ENCODE measurements at regions not wholly inside any gene's neighbourhood (a gene's known extent, or its start where the extent isn't known, plus 50 kb on each side); places are given as distances from the start of the nearest gene placed in this dataset.

DNA sequence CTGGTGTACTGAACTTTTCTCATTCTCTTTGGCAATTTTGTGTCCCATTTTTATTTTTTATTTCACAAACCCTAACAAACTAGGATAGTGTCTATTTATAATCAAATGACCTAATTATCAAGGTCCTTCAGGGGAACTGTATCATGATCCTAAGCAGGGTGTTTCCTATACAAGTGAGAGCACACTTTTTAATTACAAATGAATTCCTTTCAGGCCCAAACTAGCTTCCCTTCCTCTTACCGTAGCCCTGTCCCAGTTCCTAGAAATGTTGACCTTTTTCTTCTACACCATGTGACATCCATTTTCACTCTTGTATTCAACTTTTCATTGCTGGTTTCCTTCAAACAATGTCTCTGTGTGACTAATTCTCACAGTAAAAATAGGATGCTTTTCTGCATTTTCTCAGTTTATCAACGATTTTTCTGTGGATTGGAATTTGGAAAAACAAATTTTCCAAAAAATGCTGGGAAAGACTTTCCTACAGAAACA, 411.4 kb downstream of the CCDC91 start:
- H3K4me1 Mint-ChIP-seq: peaks cover 16% of the 10 kb centered on the region
- H3K4me3 Mint-ChIP-seq: no peak overlapping the region
- POLR2A ChIA-PET: no interaction called here

DNA sequence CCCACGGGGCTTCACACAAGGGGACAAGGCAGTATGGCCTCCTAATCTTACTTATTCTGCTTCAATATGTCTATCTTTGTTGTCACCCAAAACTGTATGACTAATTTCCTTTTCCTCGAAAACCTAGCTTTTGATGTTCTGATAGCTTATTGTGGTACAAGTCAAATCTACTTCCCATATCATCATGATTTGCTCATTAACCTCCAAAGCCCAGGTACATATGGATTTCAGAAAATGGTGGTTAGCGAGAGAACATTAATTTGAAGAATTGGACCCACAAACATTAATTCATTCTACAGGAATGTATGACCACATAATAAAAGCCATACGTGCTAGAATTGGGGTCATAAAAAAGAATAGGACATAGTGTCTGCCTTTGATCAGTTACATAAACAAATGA, 412.5 kb downstream of the CCDC91 start:
- ChIA-PET CTCF (no interaction called here), POLR2A (no interaction called here)
- H3K4me3 Mint-ChIP-seq: no peak overlapping the region
- no peak overlapping the region for H3K27ac Mint-ChIP-seq
- peaks cover 16% of the 10 kb centered on the region for H3K4me1 Mint-ChIP-seq
- DNase-seq: no peak
- peaks cover 3% of the 10 kb centered on the region for H3K27me3 Mint-ChIP-seq
- H3K36me3 Mint-ChIP-seq (ENCODE audit: low read depth): no peaks in the 10 kb centered on the region
- peaks cover 10% of the 10 kb centered on the region for H3K9me3 Mint-ChIP-seq

More for the DNA sequence above, 411.4 kb downstream of the CCDC91 start:
- Mint-ChIP-seq H3K27ac (no peak overlapping the region), H3K27me3 (peaks cover 3% of the 10 kb centered on the region), H3K9me3 (peaks cover 3% of the 10 kb centered on the region), H3K36me3 (ENCODE audit: low read depth) (no peaks in the 10 kb centered on the region)
- no peak for DNase-seq
- CTCF ChIA-PET: no interaction called here

GRCh38 chr12:28603239-28603638, 413.0 kb downstream of the CCDC91 start:
- no peaks in the 10 kb centered on the region for H3K36me3 Mint-ChIP-seq (ENCODE audit: low read depth)
- H3K9me3 Mint-ChIP-seq: peaks cover 12% of the 10 kb centered on the region
- no peak overlapping the region for H3K4me3 Mint-ChIP-seq
- ChIA-PET POLR2A (no interaction called here), CTCF (no interaction called here)
- peaks cover 16% of the 10 kb centered on the region for H3K4me1 Mint-ChIP-seq
- H3K27me3 Mint-ChIP-seq: peaks cover 3% of the 10 kb centered on the region
- DNase-seq: no peak
- H3K27ac Mint-ChIP-seq: no peak overlapping the region

DNA sequence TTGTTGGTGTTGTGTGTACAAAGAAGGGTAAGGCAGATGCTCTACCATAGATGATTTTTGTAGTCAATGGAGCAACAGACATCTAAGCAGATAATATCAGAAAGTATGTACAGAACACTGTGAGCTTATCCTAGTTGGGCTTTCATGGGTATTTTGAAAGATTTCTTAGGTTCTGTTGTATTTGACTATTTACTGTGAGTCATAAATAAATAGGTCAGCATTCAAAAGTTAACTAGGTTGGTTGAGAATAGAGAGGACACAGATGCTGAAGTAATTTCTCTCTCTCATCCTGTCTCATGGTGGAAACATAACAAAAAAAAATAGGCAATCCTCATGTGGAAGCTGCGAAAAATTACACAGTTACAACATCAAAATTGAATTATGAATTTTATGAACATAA, 413.5 kb downstream of the CCDC91 start:
- Mint-ChIP-seq H3K36me3 (ENCODE audit: low read depth) (no peaks in the 10 kb centered on the region), H3K27me3 (peaks cover 3% of the 10 kb centered on the region), H3K4me1 (peaks cover 16% of the 10 kb centered on the region), H3K4me3 (no peak overlapping the region), H3K9me3 (peaks cover 12% of the 10 kb centered on the region), H3K27ac (no peak overlapping the region)
- DNase-seq: no peak
- POLR2A ChIA-PET: no interaction called here
- CTCF ChIA-PET: no interaction called here

DNA sequence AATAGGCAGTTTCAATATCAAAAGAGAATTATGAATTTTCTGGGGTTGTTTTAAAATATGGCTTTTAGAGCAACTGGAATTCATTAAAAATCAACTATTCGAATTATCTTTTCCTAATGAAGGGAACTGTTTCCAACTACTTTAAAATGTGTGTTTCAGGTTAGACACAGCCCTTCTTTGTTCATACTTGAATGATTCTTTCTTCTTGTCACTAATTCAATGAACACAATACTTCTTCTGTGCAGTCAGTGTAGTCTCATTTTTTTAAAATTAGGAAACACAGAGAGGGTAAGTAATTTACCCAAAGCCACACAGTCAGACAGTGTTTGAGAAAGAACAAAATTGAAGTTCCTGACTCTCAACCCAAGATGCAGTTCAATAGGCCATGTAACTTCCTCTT, 414.0 kb downstream of the CCDC91 start:
- no peak for DNase-seq
- Mint-ChIP-seq H3K4me1 (peaks cover 16% of the 10 kb centered on the region), H3K4me3 (no peak overlapping the region), H3K36me3 (ENCODE audit: low read depth) (no peaks in the 10 kb centered on the region), H3K27me3 (peaks cover 3% of the 10 kb centered on the region), H3K27ac (no peak overlapping the region), H3K9me3 (peaks cover 12% of the 10 kb centered on the region)
- ChIA-PET POLR2A (no interaction called here), CTCF (no interaction called here)

GRCh38 chr12:28606967-28607557, 416.8 kb downstream of the CCDC91 start:
- no peak for DNase-seq
- ChIA-PET CTCF (no interaction called here), POLR2A (no interaction called here)
- Mint-ChIP-seq H3K4me3 (no peak overlapping the region), H3K9me3 (peaks cover 12% of the 10 kb centered on the region), H3K4me1 (peaks cover 7% of the 10 kb centered on the region), H3K27me3 (peaks cover 3% of the 10 kb centered on the region), H3K36me3 (ENCODE audit: low read depth) (no peaks in the 10 kb centered on the region), H3K27ac (no peak overlapping the region)

- Mint-ChIP-seq H3K36me3 (ENCODE audit: low read depth) (no peaks in the 10 kb centered on the region), H3K27ac (no peak overlapping the region), H3K27me3 (no peaks in the 10 kb centered on the region), H3K9me3 (peaks cover 9% of the 10 kb centered on the region), H3K4me3 (no peak overlapping the region), H3K4me1 (no peaks in the 10 kb centered on the region)
- no peak for DNase-seq
- POLR2A ChIA-PET: no interaction called here
- CTCF ChIA-PET: no interaction called here
Observed at GRCh38 chr12:28610401-28611114, 420.3 kb downstream of the CCDC91 start.

- Mint-ChIP-seq H3K27ac (no peak overlapping the region), H3K27me3 (no peaks in the 10 kb centered on the region), H3K4me3 (no peak overlapping the region), H3K4me1 (no peaks in the 10 kb centered on the region), H3K9me3 (peaks cover 9% of the 10 kb centered on the region), H3K36me3 (ENCODE audit: low read depth) (no peaks in the 10 kb centered on the region)
- ChIA-PET POLR2A (no interaction called here), CTCF (no interaction called here)
- no peak for DNase-seq
Observed at GRCh38 chr12:28611115-28611435, 420.8 kb downstream of the CCDC91 start.

DNA sequence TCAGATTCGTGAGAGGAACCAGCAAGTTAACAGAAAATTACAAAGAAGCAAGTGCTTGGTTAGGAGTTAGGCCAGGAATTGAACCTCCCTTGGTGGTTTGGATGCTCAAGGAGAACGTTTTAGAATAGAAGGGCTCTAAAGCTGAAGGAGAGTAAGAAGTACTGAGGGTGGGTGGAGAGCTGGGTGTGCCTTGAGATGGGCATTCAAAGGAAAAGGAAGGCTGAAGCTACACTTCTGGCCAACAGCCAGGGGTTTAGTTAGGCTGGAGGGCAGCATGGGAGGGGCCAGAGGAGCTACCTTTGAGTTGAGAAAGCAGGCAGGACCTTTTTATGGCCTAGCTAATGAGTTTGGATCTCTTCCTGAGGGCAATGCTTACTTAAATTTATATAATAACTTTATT, 421.2 kb downstream of the CCDC91 start:
- peaks cover 9% of the 10 kb centered on the region for H3K9me3 Mint-ChIP-seq

GRCh38 chr12:28618171-28618570, 427.9 kb downstream of the CCDC91 start:
- CTCF ChIA-PET: no interaction called here
- Mint-ChIP-seq H3K27me3 (peaks cover 7% of the 10 kb centered on the region), H3K4me3 (no peak overlapping the region), H3K4me1 (no peaks in the 10 kb centered on the region), H3K36me3 (ENCODE audit: low read depth) (no peaks in the 10 kb centered on the region), H3K9me3 (no peaks in the 10 kb centered on the region), H3K27ac (no peak overlapping the region)
- no peak for DNase-seq
- POLR2A ChIA-PET: no interaction called here

More for the DNA sequence above, 421.2 kb downstream of the CCDC91 start:
- no peak for DNase-seq
- Mint-ChIP-seq H3K27me3 (no peaks in the 10 kb centered on the region), H3K4me1 (no peaks in the 10 kb centered on the region), H3K4me3 (no peak overlapping the region), H3K27ac (no peak overlapping the region), H3K36me3 (ENCODE audit: low read depth) (no peaks in the 10 kb centered on the region)
- POLR2A ChIA-PET: no interaction called here
- CTCF ChIA-PET: no interaction called here

DNA sequence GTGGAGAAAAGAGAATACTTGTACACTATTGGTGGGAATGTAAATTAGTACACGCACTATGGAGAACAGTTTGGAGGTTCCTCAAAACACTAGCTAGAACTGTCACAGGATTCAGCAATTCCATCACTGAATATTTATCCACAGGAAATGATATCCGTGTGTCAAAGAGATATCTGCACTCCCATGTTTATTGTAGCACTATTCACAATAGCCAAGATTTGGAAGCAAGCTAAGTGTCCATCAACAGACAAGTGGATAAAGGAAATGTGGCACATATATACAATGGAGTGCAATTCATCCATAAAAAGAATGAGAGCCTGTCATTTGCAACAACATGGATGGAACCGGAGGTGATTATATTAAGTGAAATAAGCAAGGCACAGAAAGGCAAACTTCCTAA, 428.5 kb downstream of the CCDC91 start:
- no peaks in the 10 kb centered on the region for H3K36me3 Mint-ChIP-seq (ENCODE audit: low read depth)
- H3K4me1 Mint-ChIP-seq: no peaks in the 10 kb centered on the region
- H3K27me3 Mint-ChIP-seq: peaks cover 7% of the 10 kb centered on the region
- CTCF ChIA-PET: no interaction called here
- H3K9me3 Mint-ChIP-seq: no peaks in the 10 kb centered on the region
- DNase-seq: no peak
- H3K4me3 Mint-ChIP-seq: no peak overlapping the region
- H3K27ac Mint-ChIP-seq: no peak overlapping the region
- POLR2A ChIA-PET: no interaction called here

GRCh38 chr12:28620281-28620680, 430.0 kb downstream of the CCDC91 start:
- Mint-ChIP-seq H3K4me3 (no peak overlapping the region), H3K27ac (no peak overlapping the region), H3K9me3 (no peaks in the 10 kb centered on the region), H3K4me1 (no peaks in the 10 kb centered on the region), H3K36me3 (ENCODE audit: low read depth) (no peaks in the 10 kb centered on the region), H3K27me3 (peaks cover 7% of the 10 kb centered on the region)
- DNase-seq: no peak
- ChIA-PET CTCF (no interaction called here), POLR2A (no interaction called here)

DNA sequence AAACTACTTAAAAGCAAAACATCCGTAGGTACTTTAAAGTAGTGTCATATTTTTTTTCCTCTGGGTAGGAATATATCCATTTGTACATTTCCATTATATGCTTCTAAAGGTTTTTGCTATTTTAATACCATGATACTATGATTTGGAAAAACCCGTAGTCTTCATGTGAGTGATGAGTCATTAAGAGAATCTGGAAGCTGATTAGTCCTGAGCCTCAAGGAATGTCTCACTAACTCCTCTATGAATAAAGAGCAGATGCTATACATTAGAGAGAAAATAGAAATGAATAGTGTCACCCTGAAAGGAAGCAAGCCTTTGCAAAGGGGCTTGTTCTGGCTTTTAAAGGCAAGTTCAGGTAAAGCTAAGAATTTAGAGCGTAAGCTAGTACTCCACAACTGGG, 432.1 kb downstream of the CCDC91 start:
- Mint-ChIP-seq H3K4me1 (no peaks in the 10 kb centered on the region), H3K36me3 (ENCODE audit: low read depth) (no peaks in the 10 kb centered on the region), H3K4me3 (no peak overlapping the region), H3K27me3 (peaks cover 3% of the 10 kb centered on the region), H3K27ac (no peak overlapping the region), H3K9me3 (no peaks in the 10 kb centered on the region)
- CTCF ChIA-PET: no interaction called here
- POLR2A ChIA-PET: no interaction called here
- DNase-seq: no peak

GRCh38 chr12:28626504-28626903, 436.2 kb downstream of the CCDC91 start:
- no peak for DNase-seq
- H3K27me3 Mint-ChIP-seq: no peaks in the 10 kb centered on the region
- POLR2A ChIA-PET: no interaction called here
- H3K9me3 Mint-ChIP-seq: no peaks in the 10 kb centered on the region
- H3K4me1 Mint-ChIP-seq: no peaks in the 10 kb centered on the region
- H3K27ac Mint-ChIP-seq: no peak overlapping the region
- no peaks in the 10 kb centered on the region for H3K36me3 Mint-ChIP-seq (ENCODE audit: low read depth)
- CTCF ChIA-PET: no interaction called here
- H3K4me3 Mint-ChIP-seq: no peak overlapping the region

All from activated CD4-positive, alpha-beta memory T cell treated with anti-CD3 and anti-CD28 coated beads, Interleukin-2, amount 10 ng/mL, durations not matched to agents 7 days and 5 days (primary cell).